HEK293 (cell line): ENCODE measurements at regions not wholly inside any gene's neighbourhood (a gene's known extent, or its start where the extent isn't known, plus 50 kb on each side); places are given as distances from the start of the nearest gene placed in this dataset.

Experiments used
- CTCF ChIA-PET: fragments of 350-600 bp; formaldehyde crosslinking; extraction: SDS; loops from one replicate; lab custom pipeline; 2021; ENCODE audit warnings: antibody characterized with exemption; lab: Yijun Ruan, JAX
- POLR2A ChIA-PET: fragments of 300-600 bp; formaldehyde crosslinking; extraction: SDS; loops from one replicate; lab custom pipeline; 2020; ENCODE audit warnings: antibody characterized with exemption, inconsistent platforms; lab: Yijun Ruan, JAX
- H3K27ac ChIP-seq: fragments of 200-500 bp; sonication (Bioruptor generic); 2 replicates; pipeline ENCODE4 v1.5.1; 2014; ENCODE audit warnings: low read depth, low read length, control low read depth, inconsistent platforms; ENCODE audit errors: extremely low read depth
- H3K36me3 ChIP-seq, 2 experiments: fragments of 200-500 bp in 1 of 2; sonication (Bioruptor generic) in 1 of 2; 1 replicate in 1 of 2; 2 replicates in 1 of 2; pipeline ENCODE4 v1.5.1; 2014 to 2017; ENCODE audit warnings: inconsistent platforms in 2 of 2, low read length in 2 of 2; ENCODE audit not compliant: control insufficient read depth in 2 of 2, insufficient read depth in 1 of 2
- H3K4me1 ChIP-seq: fragments of 200-500 bp; sonication (Bioruptor generic); 2 replicates; pipeline ENCODE4 v1.5.1; 2014; ENCODE audit warnings: mild to moderate bottlenecking, low read length, inconsistent platforms; ENCODE audit not compliant: control insufficient read depth, insufficient read depth
- H3K4me3 ChIP-seq: 2 replicates; pipeline ENCODE4 v1.5.1; 2011; ENCODE audit warnings: low read depth, mild to moderate bottlenecking, control low read depth, low read length, moderate library complexity
- H3K9me3 ChIP-seq: fragments of 200-500 bp; sonication (Bioruptor generic); 2 replicates; pipeline ENCODE4 v1.5.1; 2014; ENCODE audit warnings: low read depth, low read length, inconsistent platforms; ENCODE audit not compliant: control insufficient read depth, insufficient read depth
- PRDM1 ChIP-seq: fragments of 450-650 bp; formaldehyde crosslinking; IDR thresholded peaks from 2 replicates; pipeline ENCODE4; 2016; ENCODE audit warnings: missing biosample characterization, missing genetic modification characterization
- SETDB1 ChIP-seq: IDR thresholded peaks from one replicate; pipeline ENCODE4 v1.6.1; 2017; ENCODE audit warnings: mild to moderate bottlenecking, low read length, moderate library complexity, mixed read lengths; ENCODE audit not compliant: insufficient read length
- TCF7L2 ChIP-seq: IDR thresholded peaks from 2 replicates; pipeline ENCODE4 v1.6.1; 2011; ENCODE audit warnings: low read depth, mild to moderate bottlenecking, inconsistent platforms, low read length, moderate library complexity, borderline replicate concordance
- ZBTB20 ChIP-seq: fragments of 450-650 bp; formaldehyde crosslinking; IDR thresholded peaks from 2 replicates; pipeline ENCODE4 v1.5.1; 2016; ENCODE audit warnings: missing biosample characterization, missing genetic modification characterization
- ZBTB7A ChIP-seq: fragments of 450-650 bp; formaldehyde crosslinking; IDR thresholded peaks from 2 replicates; pipeline ENCODE4 v1.5.1; 2016; ENCODE audit warnings: low read depth, missing biosample characterization, missing genetic modification characterization
- ZEB2 ChIP-seq: fragments of 450-650 bp; formaldehyde crosslinking; IDR thresholded peaks from 2 replicates; pipeline ENCODE4 v1.5.1; 2016; ENCODE audit warnings: missing biosample characterization, missing genetic modification characterization
- ZNF133 ChIP-seq: fragments of 450-650 bp; formaldehyde crosslinking; IDR thresholded peaks from 2 replicates; pipeline ENCODE4 v1.5.1; 2016; ENCODE audit warnings: missing biosample characterization, missing genetic modification characterization
- ZNF558 ChIP-seq: fragments of 450-650 bp; formaldehyde crosslinking; IDR thresholded peaks from 2 replicates; pipeline ENCODE4 v1.5.1; 2016; ENCODE audit warnings: missing biosample characterization, missing genetic modification characterization
- ZNF600 ChIP-seq: fragments of 450-650 bp; formaldehyde crosslinking; IDR thresholded peaks from 2 replicates; pipeline ENCODE4 v1.5.1; 2016; ENCODE audit warnings: missing biosample characterization, missing genetic modification characterization
- ZNF610 ChIP-seq: fragments of 450-650 bp; formaldehyde crosslinking; IDR thresholded peaks from 2 replicates; pipeline ENCODE4 v1.5.1; 2016; ENCODE audit warnings: missing biosample characterization, missing genetic modification characterization, borderline replicate concordance
- ZNF791 ChIP-seq: fragments of 450-650 bp; formaldehyde crosslinking; IDR thresholded peaks from 2 replicates; pipeline ENCODE4 v1.5.1; 2016; ENCODE audit warnings: missing biosample characterization, missing genetic modification characterization
- TF ChIP-seq, protein P1 (sequence below): fragments of 450-650 bp; formaldehyde crosslinking; IDR thresholded peaks from 2 replicates; pipeline ENCODE4 v1.5.1; 2016; ENCODE audit warnings: missing biosample characterization, missing genetic modification characterization
- TF ChIP-seq, protein P2 (sequence below): fragments of 450-650 bp; IDR thresholded peaks from 2 replicates; pipeline ENCODE4 v1.5.1; 2018; ENCODE audit warnings: missing biosample characterization, mild to moderate bottlenecking, missing genetic modification characterization
- TF ChIP-seq, protein P3 (sequence below): fragments of 450-650 bp; formaldehyde crosslinking; IDR thresholded peaks from 2 replicates; pipeline ENCODE4 v1.5.1; 2016; ENCODE audit warnings: missing biosample characterization, missing genetic modification characterization

DNA sequence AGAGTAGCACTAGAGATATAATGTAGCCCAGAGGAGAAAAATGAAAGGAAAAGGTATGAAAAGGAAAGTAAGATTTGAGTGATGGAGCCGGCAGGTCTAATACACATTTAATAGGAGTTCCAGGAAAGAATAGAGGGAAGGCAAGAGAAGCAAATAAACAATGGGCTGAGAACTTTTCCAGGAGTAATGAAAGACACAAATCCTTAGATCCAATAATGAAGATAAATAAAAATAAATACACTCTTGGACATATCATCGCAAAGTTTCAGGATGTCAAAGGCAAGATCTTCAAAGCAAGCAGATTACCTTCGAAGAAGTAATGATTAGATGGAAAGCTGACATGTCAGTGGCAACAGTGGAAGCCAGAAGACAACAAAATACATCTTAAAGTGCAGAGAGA, 102.0 kb upstream of the YWHAQ start:
- TF ChIP-seq, protein P1, sequence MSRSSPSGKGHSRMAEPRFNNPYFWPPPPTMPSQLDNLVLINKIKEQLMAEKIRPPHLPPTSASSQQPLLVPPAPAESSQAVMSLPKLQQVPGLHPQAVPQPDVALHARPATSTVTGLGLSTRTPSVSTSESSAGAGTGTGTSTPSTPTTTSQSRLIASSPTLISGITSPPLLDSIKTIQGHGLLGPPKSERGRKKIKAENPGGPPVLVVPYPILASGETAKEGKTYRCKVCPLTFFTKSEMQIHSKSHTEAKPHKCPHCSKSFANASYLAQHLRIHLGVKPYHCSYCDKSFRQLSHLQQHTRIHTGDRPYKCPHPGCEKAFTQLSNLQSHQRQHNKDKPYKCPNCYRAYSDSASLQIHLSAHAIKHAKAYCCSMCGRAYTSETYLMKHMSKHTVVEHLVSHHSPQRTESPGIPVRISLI (tag by site-specific recombination), result no peak
- TF ChIP-seq ZNF558 (tag by site-specific recombination), result peak; percentile 95
- TF ChIP-seq, all 188 proteins: peak for 1
- no peak overlapping the region for H3K4me3 ChIP-seq
- no peaks in the 10 kb centered on the region for H3K36me3 ChIP-seq
- H3K27ac ChIP-seq, result no peak overlapping the region
- POLR2A ChIA-PET, result no interaction called here
- H3K9me3 ChIP-seq, result no peaks in the 10 kb centered on the region
- H3K4me1 ChIP-seq, result no peaks in the 10 kb centered on the region
- CTCF ChIA-PET, result interaction anchor here (0.6 to 0.9 kb wide), 2 partner anchors 38 to 251 kb away, joined by 3 read pairs; no protein-coding TSS in a partner anchor

DNA sequence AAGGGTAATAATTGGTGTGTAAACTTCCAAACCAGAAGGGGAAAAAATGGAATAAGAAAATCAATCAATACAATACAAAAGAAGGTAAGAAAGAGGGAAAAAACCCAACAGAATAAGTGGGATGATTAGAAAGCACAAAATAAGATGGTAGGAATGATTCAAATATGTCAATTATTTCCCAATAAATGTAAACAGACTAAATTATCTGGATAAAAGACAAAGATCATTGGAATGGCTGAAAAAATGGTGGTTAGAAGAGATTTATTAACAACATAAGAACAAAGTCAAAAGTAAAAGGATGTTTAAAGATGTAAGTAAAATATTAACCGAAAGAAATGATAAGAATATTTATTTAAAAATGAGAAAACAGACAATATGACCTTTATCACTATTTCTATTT, 103.5 kb upstream of the YWHAQ start:
- H3K27ac ChIP-seq, result no peak overlapping the region
- ChIA-PET CTCF (no interaction called here), POLR2A (no interaction called here)
- no peak for TF ChIP-seq ZBTB20 (tag by site-specific recombination)
- TF ChIP-seq SETDB1, result peak; percentile 61
- TF ChIP-seq, all 188 proteins: peak for 1
- Histone ChIP-seq H3K36me3 (no peaks in the 10 kb centered on the region), H3K4me1 (no peaks in the 10 kb centered on the region), H3K4me3 (no peak overlapping the region), H3K9me3 (no peaks in the 10 kb centered on the region)

DNA sequence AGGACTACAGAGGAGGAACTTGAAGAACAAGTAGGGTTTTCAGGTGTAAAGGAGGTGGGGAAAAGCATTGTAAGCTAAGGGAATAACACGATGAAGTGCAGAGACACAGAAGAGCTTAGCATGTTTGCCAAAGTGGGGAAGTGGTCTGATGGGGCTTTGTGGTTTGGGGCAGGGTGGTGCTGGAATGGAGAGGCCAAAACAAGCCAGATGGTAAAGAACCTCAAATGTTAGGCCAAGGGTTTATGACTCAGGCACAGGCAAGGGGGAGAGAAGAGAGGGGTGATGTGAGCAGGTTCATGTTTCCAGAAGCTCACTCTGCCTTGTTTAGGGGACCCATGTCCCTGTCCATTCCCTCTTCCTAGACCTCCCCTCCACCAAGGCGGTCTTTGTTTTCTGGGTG, 104.5 kb upstream of the YWHAQ start:
- Histone ChIP-seq H3K4me3 (no peak overlapping the region), H3K4me1 (no peaks in the 10 kb centered on the region), H3K9me3 (no peaks in the 10 kb centered on the region), H3K27ac (no peak overlapping the region), H3K36me3 (no peaks in the 10 kb centered on the region)
- ChIA-PET CTCF (interaction anchor here (1.4 kb wide), 1 partner anchor 37 kb away, joined by 3 read pairs; no protein-coding TSS in a partner anchor), POLR2A (no interaction called here)
- TF ChIP-seq ZNF600 (tag by site-specific recombination), result peak; percentile 37; the same call in 1 of the 2 replicates
- TF ChIP-seq PRDM1 (tag by site-specific recombination), result no peak

DNA sequence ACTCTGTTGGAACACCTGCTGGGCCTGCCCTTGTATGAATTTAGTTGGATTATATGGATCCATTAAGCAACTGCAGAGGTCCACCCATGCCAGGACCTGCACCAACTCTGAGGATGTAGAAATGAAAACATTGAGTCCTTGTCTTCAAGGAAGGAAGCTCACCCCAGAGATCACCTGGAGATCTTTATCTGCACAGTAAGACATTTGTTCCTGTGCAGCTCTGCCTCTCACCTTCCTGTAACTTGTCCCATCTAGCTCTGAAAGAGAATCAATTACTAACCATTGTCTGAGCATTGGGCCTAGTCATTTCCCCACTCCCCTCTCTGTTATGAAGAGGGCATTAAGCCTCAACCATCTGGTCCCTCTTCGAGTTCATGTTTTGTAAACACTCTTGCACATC, 105.2 kb upstream of the YWHAQ start:
- H3K4me1 ChIP-seq, result no peaks in the 10 kb centered on the region
- H3K36me3 ChIP-seq, result no peaks in the 10 kb centered on the region
- TF ChIP-seq ZNF610 (tag by site-specific recombination) (no peak), ZEB2 (tag by site-specific recombination) (no peak), ZNF133 (tag by site-specific recombination) (no peak), ZNF791 (tag by site-specific recombination) (no peak), TCF7L2 (no peak)
- CTCF ChIA-PET, result interaction anchor here (1.4 kb wide), 1 partner anchor 36 kb away, joined by 3 read pairs; no protein-coding TSS in a partner anchor
- H3K4me3 ChIP-seq, result no peak overlapping the region
- no peak overlapping the region for H3K27ac ChIP-seq
- H3K9me3 ChIP-seq, result no peaks in the 10 kb centered on the region
- POLR2A ChIA-PET, result no interaction called here

DNA sequence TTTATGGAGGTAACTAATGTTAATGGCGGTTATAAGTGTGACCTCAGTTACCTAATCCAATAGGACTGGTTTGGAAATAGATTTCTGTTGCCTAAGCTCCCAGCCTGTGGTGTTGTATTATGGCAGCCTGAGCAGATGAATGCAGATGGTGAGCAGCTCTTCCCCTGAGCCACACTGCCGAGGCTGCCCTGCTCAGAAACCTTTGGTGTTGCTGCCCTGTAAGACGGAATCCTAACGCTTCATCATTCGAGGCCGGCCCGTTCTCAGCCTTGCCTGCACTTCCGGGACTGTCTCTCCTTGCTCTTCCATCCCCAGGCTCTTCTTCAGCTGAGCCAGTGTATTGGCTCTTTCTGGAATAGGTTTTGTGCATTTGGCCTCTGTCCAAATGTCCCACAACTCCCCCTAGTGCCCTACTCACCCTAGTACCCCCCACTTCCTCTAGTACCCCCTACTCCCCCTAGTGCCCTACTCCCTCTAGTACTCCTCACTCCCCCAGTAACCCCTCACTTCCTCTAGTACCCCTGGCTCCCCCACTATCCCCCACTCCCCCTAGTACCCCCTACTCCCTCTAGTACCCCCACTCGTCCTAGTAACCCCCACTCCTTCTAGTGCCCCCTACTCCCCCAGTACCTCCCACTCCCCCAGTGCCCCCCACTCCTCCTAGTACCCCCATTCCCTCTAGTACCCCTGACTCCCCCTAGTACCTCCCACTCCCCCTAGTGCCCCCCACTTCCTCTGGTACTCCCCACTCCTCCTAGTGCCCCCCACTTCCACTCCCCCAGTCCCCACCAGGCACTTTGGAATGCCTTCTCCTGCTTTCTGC, 106.0 kb upstream of the TAF1B start:
- TF ChIP-seq ZBTB7A (tag by site-specific recombination), result peak; percentile 25; the same call in 1 of the 2 replicates
- TF ChIP-seq, protein P2, sequence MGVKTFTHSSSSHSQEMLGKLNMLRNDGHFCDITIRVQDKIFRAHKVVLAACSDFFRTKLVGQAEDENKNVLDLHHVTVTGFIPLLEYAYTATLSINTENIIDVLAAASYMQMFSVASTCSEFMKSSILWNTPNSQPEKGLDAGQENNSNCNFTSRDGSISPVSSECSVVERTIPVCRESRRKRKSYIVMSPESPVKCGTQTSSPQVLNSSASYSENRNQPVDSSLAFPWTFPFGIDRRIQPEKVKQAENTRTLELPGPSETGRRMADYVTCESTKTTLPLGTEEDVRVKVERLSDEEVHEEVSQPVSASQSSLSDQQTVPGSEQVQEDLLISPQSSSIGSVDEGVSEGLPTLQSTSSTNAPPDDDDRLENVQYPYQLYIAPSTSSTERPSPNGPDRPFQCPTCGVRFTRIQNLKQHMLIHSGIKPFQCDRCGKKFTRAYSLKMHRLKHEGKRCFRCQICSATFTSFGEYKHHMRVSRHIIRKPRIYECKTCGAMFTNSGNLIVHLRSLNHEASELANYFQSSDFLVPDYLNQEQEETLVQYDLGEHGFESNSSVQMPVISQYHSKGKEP (tag by site-specific recombination), result no peak
- TF ChIP-seq, protein P3, sequence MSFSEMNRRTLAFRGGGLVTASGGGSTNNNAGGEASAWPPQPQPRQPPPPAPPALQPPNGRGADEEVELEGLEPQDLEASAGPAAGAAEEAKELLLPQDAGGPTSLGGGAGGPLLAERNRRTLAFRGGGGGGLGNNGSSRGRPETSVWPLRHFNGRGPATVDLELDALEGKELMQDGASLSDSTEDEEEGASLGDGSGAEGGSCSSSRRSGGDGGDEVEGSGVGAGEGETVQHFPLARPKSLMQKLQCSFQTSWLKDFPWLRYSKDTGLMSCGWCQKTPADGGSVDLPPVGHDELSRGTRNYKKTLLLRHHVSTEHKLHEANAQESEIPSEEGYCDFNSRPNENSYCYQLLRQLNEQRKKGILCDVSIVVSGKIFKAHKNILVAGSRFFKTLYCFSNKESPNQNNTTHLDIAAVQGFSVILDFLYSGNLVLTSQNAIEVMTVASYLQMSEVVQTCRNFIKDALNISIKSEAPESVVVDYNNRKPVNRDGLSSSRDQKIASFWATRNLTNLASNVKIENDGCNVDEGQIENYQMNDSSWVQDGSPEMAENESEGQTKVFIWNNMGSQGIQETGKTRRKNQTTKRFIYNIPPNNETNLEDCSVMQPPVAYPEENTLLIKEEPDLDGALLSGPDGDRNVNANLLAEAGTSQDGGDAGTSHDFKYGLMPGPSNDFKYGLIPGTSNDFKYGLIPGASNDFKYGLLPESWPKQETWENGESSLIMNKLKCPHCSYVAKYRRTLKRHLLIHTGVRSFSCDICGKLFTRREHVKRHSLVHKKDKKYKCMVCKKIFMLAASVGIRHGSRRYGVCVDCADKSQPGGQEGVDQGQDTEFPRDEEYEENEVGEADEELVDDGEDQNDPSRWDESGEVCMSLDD (tag by site-specific recombination), result peak; percentile 73
- Histone ChIP-seq H3K9me3 (no peaks in the 10 kb centered on the region), H3K36me3 (no peaks in the 10 kb centered on the region), H3K4me1 (no peaks in the 10 kb centered on the region), H3K27ac (no peak overlapping the region), H3K4me3 (no peak overlapping the region)
- ChIA-PET POLR2A (no interaction called here), CTCF (interaction anchor here (0.7 kb wide), 1 partner anchor 325 kb away, joined by 4 read pairs; no protein-coding TSS in a partner anchor)
